GM18867 (cell line): ENCODE measurements at regions not wholly inside any gene's neighbourhood (a gene's known extent, or its start where the extent isn't known, plus 50 kb on each side); places are given as distances from the start of the nearest gene placed in this dataset.
"Not testable (repeated sequence)": the region's sequence is repeated elsewhere in the genome, so short reads cannot be mapped to it uniquely, and the experiment has no call there.

Experiments used
- ATAC-seq: cut with Tn5 transposase; IDR thresholded peaks from one replicate; pipeline ENCODE4 v1.9.1; 2021; ENCODE audit warnings: mild to moderate bottlenecking, moderate library complexity; ENCODE audit not compliant: unreplicated experiment

GRCh38 chr21:35619184-35619583, 441.1 kb downstream of the SETD4 start:
- ATAC-seq: no peak

- ATAC-seq: no peak
These were observed 442.8 kb downstream of the SETD4 start for GRCh38 chr21:35617491-35617890.

- no peak for ATAC-seq
These were observed 444.2 kb downstream of the SETD4 start for GRCh38 chr21:35616090-35616489.

GRCh38 chr21:35615325-35615724, 445.0 kb downstream of the SETD4 start:
- ATAC-seq: no peak

GRCh38 chr21:35614396-35614921, 445.9 kb downstream of the SETD4 start:
- no peak for ATAC-seq

- no peak for ATAC-seq
These were observed 448.6 kb downstream of the SETD4 start for GRCh38 chr21:35611708-35612132.

- ATAC-seq: no peak
These were observed 451.1 kb downstream of the SETD4 start for GRCh38 chr21:35609263-35609662.

- ATAC-seq: no peak
These were observed 452.9 kb downstream of the SETD4 start for GRCh38 chr21:35607406-35607805.

- no peak for ATAC-seq
These were observed 453.7 kb downstream of the SETD4 start for GRCh38 chr21:35606578-35606977.

- ATAC-seq: no peak
These were observed 454.2 kb downstream of the SETD4 start for GRCh38 chr21:35606146-35606545.

- no peak for ATAC-seq
These were observed 456.8 kb downstream of the SETD4 start for GRCh38 chr21:35603494-35603893.

- ATAC-seq: no peak
These were observed 457.4 kb downstream of the SETD4 start for GRCh38 chr21:35602811-35603362.

GRCh38 chr21:35601211-35601610, 459.1 kb downstream of the SETD4 start:
- ATAC-seq: no peak

- ATAC-seq: no peak
These were observed 461.2 kb downstream of the SETD4 start for GRCh38 chr21:35599164-35599563.

GRCh38 chr21:35597750-35598339, 462.5 kb downstream of the SETD4 start:
- ATAC-seq: no peak

GRCh38 chr21:35594905-35595304, 465.4 kb downstream of the SETD4 start:
- no peak for ATAC-seq

- ATAC-seq: no peak
These were observed 467.3 kb downstream of the SETD4 start for GRCh38 chr21:35593000-35593502.

GRCh38 chr21:35590284-35590683, 470.0 kb downstream of the SETD4 start:
- not testable (repeated sequence) for ATAC-seq

- no peak for ATAC-seq
These were observed 472.4 kb downstream of the SETD4 start for GRCh38 chr21:35587841-35588380.

GRCh38 chr21:35586305-35586704, 474.0 kb downstream of the SETD4 start:
- no peak for ATAC-seq

- no peak for ATAC-seq
These were observed 474.4 kb downstream of the SETD4 start for GRCh38 chr21:35585878-35586277.

GRCh38 chr21:35585155-35585554, 475.2 kb downstream of the SETD4 start:
- ATAC-seq: no peak
